ENCODE measurements at regions not wholly inside any gene's neighbourhood (a gene's known extent, or its start where the extent isn't known, plus 50 kb on each side); places are given as distances from the start of the nearest gene placed in this dataset.
"Not testable (repeated sequence)": the region's sequence is repeated elsewhere in the genome, so short reads cannot be mapped to it uniquely, and the experiment has no call there.

DNA sequence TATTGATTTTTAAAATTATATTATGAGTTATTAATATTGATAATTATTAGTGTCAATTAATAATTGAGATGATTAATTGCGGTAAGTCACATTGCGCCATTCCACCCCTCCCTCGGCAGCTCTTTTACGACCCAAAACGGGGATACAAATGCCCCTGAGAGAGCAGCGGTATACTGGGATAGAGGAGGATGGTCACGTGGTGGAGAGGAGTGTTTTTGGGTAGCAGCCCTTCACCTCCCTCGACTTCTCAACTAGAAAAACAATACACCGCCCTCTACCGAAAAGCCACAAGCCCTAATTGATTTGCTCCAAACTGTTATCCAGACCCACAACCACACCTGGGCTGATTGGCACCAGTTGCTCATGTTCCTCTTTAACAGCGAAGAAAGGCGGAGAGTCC is 71.0 kb downstream of the DAPL1 start:
- DNase-seq; H3K9me3 ChIP-seq; H3K4me3 ChIP-seq; H3K27ac ChIP-seq; H3K4me1 ChIP-seq; H3K27me3 ChIP-seq; ATAC-seq; intact Hi-C loops (cut with DNase I); H3K36me3 ChIP-seq: not testable (repeated sequence)
- 91 to 94% (median 92%) methylated on average over 12 of the region's 12 CpGs for WGBS, 4 donors

DNA sequence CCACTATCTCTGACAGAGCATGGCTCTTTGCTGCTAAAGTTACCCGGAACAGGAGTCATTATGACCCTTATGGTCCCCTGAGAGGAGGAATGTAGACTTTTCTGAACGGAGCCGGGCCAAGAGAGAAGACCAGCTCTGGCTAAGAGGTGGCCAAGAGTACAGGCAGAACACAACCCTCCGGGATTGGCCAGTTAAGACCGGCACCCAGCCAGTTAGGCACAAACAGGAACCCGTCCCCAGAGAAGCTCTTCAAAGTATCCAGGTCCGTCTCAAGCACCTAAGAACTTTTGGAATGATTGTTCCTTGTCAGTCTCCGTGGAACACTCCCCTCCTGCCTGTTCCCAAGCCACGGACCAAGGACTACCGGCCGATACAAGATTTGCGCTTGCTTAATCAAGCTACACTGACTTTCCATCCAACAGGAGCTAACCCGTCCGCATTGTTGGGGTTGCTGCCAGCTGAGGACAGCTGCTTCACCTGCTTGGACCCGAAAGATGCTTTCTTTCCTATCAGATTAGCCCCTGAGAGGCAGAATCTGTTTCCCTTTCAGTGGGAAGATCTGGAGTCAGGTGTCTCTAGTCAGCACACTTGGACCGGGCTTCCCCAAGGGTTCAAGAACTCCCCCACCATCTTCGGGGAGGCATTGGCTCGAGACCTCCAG is 72.5 kb downstream of the DAPL1 start:
- H3K4me1 ChIP-seq; H3K27ac ChIP-seq; intact Hi-C loops (cut with DNase I); H3K36me3 ChIP-seq; ATAC-seq; H3K9me3 ChIP-seq; H3K4me3 ChIP-seq; DNase-seq; H3K27me3 ChIP-seq: not testable (repeated sequence)
- WGBS, 4 donors: 81 to 88% (median 86%) methylated on average over 15 to 18 of the region's 18 CpGs

DNA sequence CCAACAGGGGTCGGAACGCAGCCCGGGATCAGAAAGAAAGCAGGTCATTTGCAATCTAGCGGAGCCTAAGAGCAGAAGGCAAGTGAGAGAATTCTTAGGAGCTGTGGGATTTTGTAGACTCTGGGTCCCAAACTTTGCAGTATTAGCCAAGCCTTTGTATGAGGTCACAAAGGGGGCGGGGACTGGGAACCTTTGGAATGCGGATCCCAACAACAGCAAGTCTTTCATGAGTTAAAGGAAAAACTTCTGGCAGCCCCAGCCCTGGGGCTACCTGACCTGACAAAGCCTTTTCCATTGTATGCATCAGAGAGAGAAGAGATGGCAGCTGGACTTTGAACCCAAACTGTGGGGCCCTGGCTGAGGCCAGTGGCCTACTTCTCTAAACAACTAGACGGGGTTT is 73.3 kb downstream of the DAPL1 start:
- ATAC-seq; H3K27me3 ChIP-seq; H3K4me1 ChIP-seq; intact Hi-C loops (cut with DNase I); DNase-seq; H3K9me3 ChIP-seq; H3K36me3 ChIP-seq; H3K27ac ChIP-seq; H3K4me3 ChIP-seq: not testable (repeated sequence)
- WGBS, 4 donors: 80 to 89% (median 85%) methylated on average over 6 to 7 of the region's 7 CpGs

DNA sequence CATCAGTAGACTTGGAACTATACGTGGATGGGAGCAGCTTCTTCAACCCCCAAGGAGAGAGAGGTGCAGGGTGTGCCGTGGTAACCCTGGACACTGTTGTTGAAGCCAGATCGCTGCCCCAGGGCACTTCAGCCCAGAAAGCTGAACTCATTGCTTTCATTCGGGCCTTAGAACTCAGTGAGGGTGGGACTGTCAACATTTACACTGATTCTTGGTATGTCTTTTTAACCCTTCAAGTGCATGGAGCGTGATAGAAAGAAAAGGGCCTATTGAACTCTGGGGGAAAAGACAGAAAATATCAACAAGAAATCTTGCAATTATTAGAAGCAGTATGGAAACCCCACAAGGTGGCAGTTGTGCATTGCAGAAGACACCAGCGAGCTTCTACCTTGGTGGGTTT is 74.0 kb downstream of the DAPL1 start:
- 79 to 87% (median 82%) methylated on average over 4 to 6 of the region's 6 CpGs for WGBS, 4 donors
- H3K27ac ChIP-seq; DNase-seq; ATAC-seq; H3K9me3 ChIP-seq; H3K4me1 ChIP-seq; H3K36me3 ChIP-seq; H3K27me3 ChIP-seq; intact Hi-C loops (cut with DNase I); H3K4me3 ChIP-seq: not testable (repeated sequence)

DNA sequence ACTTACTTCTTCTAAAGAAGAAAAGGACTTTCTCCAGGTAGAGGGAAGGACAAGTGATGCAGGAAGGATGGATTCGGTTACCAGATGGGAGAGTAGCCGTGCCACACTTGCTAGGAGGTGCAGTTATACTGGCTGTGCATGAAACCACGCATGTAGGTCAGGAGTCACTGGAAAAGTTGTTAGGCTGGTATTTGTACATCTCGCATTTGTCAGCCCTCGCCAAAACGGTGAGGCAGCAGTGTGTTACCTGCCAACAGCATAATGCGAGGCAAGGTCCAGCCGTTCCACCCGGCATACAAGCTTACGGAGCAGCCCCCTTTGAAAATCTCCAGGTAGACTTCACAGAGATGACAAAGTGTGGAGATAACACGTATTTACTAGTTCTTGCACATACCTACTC is 74.5 kb downstream of the DAPL1 start:
- H3K27ac ChIP-seq; H3K36me3 ChIP-seq; H3K4me1 ChIP-seq; DNase-seq; H3K27me3 ChIP-seq; ATAC-seq; H3K9me3 ChIP-seq; H3K4me3 ChIP-seq; intact Hi-C loops (cut with DNase I): not testable (repeated sequence)
- WGBS, 4 donors: 74 to 96% (median 90%) methylated on average over 11 of the region's 11 CpGs

DNA sequence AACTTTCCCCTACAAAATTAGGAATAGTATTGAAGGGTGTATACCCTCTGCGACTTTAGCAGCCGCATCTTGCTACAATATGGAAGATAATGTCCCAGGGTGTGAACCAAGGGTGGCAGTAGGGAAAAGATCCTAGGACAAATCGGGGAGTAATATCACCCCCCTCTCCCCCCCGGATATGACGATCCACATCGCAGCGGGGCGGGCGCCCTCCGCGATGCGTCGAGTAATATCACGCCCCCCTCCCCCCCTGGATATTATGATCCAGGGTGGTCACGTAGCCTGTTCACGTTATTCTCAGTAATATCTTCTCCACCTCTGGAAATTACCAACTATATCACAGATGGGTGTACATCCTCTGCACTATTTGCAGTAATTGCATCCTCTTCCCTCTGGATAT is 82.9 kb downstream of the DAPL1 start:
- H3K27ac ChIP-seq: no peak overlapping the region
- DNase-seq (no peak), ATAC-seq (no peak)
- no peak for TF ChIP-seq POLR2A (IDR thresholded peaks at IDR 0.05)
- TF ChIP-seq, protein P1, sequence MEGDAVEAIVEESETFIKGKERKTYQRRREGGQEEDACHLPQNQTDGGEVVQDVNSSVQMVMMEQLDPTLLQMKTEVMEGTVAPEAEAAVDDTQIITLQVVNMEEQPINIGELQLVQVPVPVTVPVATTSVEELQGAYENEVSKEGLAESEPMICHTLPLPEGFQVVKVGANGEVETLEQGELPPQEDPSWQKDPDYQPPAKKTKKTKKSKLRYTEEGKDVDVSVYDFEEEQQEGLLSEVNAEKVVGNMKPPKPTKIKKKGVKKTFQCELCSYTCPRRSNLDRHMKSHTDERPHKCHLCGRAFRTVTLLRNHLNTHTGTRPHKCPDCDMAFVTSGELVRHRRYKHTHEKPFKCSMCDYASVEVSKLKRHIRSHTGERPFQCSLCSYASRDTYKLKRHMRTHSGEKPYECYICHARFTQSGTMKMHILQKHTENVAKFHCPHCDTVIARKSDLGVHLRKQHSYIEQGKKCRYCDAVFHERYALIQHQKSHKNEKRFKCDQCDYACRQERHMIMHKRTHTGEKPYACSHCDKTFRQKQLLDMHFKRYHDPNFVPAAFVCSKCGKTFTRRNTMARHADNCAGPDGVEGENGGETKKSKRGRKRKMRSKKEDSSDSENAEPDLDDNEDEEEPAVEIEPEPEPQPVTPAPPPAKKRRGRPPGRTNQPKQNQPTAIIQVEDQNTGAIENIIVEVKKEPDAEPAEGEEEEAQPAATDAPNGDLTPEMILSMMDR (IDR thresholded peaks at IDR 0.05): no peak
- intact Hi-C loops (cut with DNase I): no loop called here
- no peaks in the 10 kb centered on the region for H3K9me3 ChIP-seq
- no peaks in the 10 kb centered on the region for H3K4me1 ChIP-seq
- H3K4me3 ChIP-seq: no peak overlapping the region
- WGBS, 4 donors: 89 to 94% (median 90%) methylated on average over 16 of the region's 16 CpGs
- H3K36me3 ChIP-seq: no peaks in the 10 kb centered on the region
- no peaks in the 10 kb centered on the region for H3K27me3 ChIP-seq

DNA sequence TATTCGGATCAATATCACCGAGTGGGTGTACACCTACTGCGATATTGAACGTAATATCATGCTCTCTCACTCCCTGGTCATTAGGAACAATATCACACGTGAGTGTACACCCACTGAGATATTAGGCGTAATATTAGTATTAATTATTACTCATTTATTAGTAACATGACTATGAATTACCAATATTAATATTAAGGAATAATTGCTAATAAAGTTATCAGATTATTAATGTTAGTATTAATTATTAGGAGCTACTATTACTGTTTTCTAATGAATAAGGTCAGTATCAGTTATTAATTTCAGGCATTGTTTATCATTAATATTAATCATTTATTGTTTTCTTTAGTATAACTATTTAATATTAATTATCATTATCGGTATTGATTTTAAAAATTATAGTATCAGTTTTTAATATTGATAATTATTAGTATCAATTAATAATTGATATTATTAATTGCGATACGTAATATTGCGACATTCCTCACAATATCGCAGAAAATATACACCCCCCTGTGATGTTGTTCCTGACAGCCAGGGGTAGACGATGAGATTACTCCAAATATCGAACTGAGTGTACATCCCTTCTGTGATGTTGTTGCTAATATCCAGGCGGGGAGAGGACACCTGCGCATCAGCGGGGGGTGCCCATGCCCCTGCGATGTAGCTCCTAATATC is 84.2 kb downstream of the DAPL1 start:
- Histone ChIP-seq H3K4me1 (no peaks in the 10 kb centered on the region), H3K36me3 (no peaks in the 10 kb centered on the region), H3K9me3 (no peaks in the 10 kb centered on the region), H3K4me3 (no peak overlapping the region), H3K27ac (no peak overlapping the region), H3K27me3 (no peaks in the 10 kb centered on the region)
- 92 to 96% (median 94%) methylated on average over 17 of the region's 17 CpGs for WGBS, 4 donors
- no peak for TF ChIP-seq POLR2A (IDR thresholded peaks at IDR 0.05)
- TF ChIP-seq, protein P1 (IDR thresholded peaks at IDR 0.05): no peak
- intact Hi-C loops (cut with DNase I): no loop called here
- no peak for DNase-seq
- no peak for ATAC-seq

Measured in heart left ventricle (tissue), 16 donors.